NOMO-1 treated with dmso at 0.1 percent for 144 hours (cell line): ENCODE measurements at regions not wholly inside any gene's neighbourhood (a gene's known extent, or its start where the extent isn't known, plus 50 kb on each side); places are given as distances from the start of the nearest gene placed in this dataset.

Experiments
- DNase-seq: peaks from one replicate; lab custom pipeline; 2025; ENCODE audit not compliant: unreplicated experiment; lab: John Stamatoyannopoulos, UW

DNA sequence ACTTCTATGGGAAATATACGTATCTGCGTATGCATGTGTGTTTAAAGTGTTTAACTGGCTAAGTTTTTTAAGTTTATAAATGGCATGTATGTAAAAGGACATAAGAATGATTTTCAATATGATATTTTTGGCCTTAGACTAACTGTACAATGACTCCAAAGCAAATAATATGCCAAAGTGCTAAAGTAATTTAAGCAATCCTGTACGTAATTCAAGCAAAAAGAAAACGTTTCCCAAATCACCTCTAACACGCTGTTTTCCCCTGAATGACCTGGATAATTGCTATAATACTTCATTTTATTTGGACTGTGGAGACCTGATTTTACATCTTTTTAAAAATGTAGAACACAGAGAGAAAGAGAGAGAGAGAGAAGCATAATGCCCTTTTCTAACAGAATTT is 183.0 kb upstream of the HAND2 start:
- no peak for DNase-seq

DNA sequence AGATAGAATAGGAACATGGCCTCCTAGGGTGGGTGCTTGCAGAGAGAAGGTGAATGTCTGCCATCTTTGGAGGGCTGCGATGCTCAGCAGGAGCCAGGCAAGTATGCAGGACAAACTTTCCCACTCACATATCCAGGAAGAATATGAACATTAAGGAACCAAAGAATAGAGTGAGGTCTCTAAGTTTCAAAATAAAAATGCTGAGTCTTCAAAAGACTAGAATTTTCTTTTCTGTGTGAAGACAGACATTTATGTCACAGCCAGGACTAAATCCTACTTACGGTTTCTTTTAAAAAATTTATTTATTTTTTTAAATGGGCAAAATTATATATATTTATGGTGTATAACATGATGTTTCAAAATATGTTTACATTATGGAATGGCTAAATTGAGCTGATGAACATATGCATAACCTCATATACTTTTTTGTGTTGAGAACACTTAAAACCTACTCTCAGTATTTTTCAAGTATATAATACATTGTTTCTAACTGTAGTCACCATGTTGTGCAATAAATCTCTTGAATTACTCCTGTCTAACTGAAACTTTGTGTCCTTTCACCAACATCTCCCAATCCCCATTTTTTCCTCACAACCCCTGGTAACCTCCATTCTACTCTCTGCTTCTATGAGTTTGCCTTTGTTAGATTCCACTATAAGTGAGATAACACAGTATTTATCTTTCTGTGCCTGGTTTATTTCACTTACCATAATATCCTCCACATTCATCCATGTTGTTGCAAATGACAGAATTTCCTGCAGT is 177.8 kb upstream of the HAND2 start:
- DNase-seq, result no peak

DNA sequence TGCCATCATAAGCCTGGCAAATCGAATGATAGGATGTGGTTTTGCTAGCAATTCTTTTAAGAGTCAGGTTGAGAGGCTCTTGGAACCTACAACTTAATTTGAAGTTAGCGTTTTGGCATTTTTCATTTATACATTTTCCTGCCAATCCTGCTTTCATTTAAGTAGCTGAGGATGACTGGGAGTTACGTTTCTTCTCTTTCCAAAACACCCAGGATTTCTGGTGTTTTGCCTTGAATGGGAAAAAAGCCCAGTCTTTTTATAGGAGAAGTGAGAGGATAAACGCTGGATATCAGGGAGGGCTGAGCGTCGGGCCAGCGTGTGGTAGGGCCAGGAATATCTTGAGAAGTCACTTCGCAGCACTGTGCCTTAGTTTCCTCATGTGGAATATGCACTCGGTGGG is 174.2 kb upstream of the HAND2 start:
- DNase-seq, result no peak

DNA sequence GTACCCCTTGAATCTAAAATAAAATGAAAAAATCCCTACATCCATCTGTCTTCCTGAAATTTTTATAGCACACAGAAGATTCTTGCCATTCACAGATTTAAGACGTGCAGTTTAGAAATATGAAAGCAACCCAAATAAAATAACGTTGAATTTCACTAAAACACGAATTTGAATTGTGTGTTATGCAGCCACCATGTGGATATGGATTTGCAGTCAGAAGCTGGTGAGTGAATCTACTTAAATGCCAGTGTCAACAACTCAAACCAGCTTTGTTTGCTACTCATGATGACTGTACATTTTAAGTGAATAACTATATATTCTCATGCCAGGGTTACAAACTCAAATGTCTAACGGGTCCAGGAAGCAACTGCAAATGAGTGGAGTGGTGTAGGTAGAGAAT is 173.0 kb upstream of the HAND2 start:
- DNase-seq, result no peak

DNA sequence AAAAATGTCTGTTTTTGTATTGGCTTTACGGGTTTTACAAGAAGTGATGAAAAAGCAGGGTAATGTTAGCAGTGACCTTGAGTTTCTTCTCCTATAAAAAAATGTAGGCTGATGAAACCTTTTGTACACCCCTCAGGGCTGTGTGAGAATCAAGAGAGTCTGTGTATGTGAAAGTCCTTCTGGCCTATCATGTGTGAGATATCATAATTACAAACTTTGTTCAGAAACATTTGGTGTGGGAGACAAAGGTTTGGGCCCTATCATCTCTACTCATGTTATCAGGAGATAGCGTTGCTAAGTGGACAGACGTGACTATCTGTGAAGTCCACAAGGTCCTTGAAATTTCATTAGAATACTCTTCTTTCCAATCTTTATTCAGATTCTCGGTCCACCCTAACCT is 170.6 kb upstream of the HAND2 start:
- DNase-seq, result no peak

DNA sequence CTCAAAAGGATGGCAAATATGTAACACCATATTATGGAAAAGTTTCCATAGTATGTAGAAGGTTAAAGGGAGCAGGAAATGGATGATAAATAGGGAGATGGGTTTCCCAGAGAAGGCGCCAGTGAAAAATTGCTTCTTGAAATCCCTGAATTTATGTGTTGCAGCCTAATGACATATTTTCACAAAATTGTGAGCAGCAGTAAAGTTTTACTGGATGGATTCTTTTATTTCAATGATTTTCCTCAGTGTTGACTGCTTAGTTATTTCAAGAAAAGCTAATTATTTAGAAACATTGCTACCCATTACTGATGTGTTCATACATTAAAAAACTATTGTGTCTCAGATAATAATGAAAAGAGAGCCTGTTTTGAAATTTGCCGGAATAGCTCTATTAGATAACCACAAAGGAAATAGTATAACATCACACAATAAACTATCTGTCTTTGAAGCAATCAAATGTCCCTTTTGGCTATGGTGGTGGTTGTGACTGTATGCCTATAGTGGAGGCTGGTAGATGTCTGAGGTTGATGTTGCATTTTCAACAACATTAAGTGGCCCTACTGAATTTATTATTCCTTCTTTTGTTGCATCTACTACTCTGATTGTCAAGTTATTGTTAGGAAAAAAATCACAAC is 169.9 kb upstream of the HAND2 start:
- no peak for DNase-seq

DNA sequence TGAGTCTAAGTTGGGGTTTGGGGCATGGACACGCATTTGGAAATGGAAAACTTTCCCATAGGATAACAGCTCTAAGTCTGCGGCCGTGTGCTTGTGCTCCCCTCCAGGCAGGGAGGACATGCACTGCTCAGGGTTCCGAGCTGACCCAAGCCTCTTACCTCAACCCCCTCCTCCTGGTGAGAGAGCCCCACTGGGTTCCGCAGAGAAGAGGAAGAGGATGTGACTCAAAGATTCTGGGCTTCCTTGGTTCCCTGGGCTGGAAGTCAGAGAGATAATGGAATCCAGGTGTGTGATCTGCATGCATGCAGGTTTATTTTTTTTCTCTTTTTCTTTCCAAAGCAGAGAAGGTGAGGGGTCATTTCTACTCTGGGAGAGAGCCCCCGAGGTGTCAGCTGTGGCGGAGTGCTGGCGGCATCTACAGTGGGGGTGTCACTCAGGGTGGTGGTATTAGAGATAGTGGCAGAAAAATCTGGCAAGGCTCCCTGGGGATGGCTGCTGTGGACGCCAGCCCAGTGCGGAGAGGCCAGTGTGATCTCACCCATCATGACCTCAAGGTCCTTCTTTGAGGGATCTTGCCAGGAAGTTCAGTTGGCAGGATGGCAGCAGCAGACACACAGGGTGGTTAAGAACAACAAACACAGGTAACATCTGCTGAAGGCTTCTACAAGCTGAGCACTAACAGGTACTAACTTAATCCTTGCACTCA is 168.7 kb upstream of the HAND2 start:
- no peak for DNase-seq

DNA sequence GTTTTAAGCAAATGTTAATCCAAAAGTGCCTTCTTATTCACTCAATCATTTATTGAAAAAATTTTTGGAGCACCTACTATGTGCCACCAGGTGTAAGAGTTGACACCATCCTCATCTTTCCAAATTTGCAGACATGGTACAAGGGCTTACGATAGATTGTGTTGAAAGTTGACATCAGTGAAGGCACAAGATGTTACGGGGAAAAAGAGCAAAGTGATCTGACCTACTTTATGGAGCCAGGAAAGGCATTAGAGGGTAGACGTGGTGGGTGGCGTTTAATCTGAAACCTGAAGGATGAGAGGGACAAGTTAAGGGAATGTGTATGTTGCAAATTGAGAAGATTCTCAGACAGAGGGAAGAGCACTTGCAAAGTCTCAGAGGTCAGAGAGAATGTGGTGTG is 167.8 kb upstream of the HAND2 start:
- no peak for DNase-seq

DNA sequence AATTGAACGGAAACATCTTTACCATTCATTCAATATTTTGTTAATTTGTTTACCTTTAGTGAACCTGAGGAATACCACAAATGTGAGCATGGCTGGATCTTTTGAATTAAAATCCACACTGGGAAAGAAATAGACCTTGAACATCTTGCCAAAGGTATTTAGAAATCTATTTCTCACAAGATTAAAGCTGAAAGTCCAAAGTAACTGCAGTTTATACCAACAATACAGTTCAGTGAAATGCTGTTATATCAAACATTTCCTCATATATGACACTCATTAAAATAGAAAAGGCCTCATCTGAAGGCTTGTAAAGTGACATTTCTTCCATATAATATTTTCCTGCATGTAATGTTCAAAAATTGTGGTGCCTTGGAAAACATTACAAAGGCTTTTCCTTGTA is 166.5 kb upstream of the HAND2 start:
- no peak for DNase-seq

DNA sequence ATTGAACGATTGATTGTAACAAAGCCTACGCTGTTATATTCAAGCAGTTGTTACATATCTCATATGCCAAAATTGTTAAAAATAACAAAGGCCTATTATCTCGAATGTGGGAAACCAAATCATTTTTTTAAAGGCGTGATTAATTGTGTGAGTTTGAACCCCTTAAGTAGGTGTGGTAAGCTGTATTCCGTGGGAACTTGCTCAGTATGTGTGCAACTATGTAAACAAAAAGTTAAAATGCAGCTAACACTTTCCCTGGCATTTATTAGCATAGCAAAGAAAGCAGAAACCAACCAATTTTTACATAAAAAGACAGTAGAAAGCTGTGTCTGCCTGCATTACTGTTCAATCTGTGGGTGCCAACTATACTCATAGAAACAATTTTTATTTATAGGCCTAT is 166.0 kb upstream of the HAND2 start:
- DNase-seq, result no peak

DNA sequence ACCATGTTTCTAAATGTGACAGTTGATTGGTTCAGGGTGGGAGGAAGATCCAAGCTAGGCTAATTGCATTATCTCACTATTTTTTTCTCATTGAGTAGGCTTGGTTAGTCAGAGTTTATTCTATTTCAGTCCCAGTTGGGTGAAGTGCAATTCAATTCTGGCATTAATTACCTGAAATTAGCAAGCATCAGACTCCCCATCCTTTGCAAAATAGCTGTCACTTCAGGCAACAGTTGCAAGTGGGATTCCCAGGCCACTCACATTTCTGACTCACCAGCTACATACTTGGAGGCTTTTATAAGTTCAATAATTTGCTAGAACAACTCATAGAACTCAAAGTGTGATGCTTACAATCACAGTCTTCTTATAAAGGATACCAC is 155.8 kb upstream of the HAND2 start:
- DNase-seq, result no peak

DNA sequence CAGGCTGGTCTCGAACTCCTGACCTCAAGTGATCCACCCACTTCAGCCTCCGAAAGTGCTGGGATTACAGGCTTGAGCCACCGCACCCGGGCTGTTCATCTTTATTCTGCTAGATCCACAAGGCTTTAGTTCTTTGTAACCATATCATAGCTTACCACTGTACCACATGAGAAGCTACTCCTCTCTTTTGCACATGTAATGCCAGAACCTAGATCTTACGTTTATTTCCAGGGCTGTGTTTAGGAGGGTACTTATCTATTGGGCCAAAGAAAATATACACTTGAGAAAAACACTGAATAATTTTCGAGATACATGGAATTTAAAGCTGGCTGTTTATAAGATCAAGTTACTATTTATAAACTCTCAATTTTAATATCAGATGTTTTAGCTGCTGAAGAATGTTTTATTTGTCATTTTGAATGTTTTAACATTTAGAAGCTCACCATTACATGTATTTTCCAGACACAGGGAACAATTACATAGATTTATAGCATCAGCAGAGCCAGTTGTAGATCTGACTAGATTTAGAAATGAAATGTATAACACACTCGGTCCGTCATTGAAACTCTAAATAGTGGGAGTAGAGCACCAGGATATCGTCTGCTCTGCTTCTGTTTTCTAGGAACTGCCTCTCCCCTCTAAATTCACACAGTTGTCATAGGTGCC is 155.3 kb upstream of the HAND2 start:
- no peak for DNase-seq

DNA sequence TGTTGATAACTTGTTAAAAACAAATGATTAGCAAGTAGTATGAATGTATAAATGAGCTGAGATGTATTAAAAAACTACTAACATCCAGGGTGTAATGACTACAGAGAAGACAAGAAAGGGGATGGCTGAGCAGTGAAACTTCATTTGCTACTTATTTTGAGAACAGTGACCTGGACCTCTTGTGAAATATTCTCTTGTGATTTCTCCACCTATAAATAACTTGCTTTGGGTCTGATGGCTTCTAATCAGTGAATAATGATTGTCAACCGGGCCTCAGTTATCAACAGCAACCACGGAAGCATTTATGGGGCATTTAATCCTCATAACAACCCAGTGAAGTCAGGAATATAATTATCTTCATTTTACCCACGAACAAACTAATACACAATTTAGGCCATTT is 154.2 kb upstream of the HAND2 start:
- DNase-seq, result no peak

DNA sequence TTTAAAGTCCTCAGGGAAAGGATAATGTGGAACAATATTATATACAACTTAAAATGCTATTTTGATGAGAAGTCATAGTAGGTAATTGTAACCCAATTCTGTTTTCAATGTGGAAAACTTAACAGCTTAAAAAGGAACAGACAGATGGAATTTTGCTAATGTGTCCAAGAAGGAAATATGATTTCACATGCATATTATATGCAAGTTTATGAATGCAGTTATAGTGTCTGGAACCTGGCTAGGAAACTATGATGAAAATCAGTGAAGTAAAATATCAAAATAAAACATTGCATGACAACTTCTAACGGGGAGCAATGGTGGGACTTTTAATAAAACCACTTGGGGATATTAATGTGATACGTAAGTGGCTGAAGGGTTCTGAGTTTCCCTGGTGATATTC is 152.6 kb upstream of the HAND2 start:
- DNase-seq, result no peak

DNA sequence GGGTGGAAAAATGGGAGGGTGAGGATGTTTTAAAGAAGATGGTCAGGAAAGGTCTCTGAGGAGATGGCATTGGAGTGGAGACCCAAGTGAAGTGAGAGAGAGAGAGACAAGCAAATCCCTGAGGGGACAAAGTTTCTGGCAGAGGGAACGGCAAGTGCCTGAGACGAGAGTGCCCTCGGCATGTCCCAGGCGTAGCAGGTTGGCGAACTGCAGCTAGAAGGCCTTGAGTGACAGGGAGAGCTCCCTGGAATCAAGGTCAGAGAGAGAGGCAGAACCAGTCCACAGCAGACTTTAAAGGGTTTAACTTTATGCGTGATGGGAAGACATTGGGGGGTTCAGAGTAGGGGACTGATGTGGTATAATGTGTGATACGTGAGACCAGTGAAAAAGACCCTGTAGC is 150.2 kb upstream of the HAND2 start:
- DNase-seq, result no peak

DNA sequence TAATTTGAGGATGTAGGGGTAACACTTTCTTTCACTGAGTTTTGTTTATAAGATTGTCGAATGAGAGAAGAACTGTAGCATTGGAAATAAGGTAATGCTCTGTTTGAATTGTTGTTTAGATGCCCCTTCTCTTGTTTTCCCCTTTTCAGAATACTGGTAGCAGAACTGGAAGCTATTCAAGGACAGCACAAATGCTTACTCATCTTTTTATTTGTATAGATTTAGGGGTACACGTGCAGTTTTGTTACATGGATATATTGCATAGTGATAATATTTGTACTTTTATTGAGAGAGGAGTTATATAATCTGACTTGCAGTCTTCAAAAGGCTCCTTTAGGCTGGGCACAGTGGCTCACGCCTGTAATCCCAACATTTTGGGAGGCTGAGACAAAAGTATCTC is 145.4 kb upstream of the HAND2 start:
- DNase-seq, result no peak

DNA sequence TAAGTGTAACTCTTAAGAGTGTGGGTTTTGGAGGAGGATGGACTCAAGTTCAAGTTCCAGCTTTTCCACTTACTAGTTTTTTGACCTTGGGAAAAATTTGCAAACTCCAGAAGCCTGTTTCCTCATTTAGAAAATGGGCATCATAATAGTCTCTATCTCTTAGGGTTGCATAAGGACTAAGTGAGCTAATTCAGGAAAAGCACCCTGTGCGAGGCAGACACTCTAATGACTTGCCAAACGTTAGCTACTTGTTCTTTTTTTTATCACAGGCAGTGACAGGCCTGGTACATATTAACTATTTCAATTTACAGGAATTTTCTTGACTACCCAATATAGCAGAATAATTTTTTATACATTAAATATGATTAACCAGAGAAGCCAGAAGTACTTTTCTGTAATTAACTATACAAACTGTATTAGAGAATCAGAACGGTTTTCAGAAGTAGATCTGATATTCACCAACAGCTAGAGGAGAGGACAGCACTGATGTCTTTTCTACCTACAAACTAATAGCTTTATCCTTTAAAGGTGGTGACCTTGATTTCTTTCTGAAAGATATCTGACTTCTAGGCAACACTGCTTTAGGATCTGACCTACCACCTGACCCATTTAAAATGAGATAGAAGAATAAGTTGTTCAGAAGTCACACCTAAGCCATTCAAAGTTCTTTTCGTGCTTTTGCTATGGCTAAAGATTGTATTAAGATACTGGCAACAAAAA is 139.6 kb upstream of the HAND2 start:
- DNase-seq, result no peak

DNA sequence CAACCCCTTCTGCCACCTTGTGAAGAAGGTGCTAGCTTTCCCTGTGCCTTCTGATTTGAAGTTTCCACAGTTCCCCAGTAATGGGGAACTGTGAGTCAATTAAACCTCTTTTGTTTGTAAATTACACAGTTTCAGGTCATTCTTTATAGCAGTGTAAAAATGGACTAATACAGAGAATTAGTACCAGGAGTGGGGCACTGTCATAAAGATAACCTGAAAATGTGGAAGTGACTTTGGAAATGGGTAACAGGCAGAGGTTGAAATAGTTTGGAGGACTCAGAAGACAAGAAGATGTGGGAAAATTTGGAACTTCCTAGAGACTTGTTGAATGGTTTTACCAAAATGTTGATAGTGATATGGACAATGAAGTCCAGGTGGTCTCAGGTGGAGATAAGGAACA is 131.0 kb upstream of the HAND2 start:
- DNase-seq, result no peak

DNA sequence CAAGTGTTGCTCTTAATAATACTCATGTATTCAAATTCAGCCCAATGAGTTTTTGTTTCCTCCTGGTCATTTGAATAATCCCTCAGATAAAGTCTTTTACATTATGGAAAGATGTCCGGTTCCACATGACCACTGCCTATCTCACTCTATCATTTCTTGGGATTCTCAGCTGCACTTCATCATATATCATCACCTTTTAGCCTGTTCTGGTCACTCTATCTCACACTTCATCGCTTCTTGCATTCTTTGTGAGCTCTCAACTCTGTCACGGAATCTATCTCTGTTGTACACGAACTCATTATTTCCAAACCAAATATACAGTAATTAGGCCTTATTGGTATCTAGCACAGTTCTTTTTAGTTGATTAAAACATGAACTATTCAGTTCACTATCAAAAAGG is 126.9 kb upstream of the HAND2 start:
- no peak for DNase-seq

DNA sequence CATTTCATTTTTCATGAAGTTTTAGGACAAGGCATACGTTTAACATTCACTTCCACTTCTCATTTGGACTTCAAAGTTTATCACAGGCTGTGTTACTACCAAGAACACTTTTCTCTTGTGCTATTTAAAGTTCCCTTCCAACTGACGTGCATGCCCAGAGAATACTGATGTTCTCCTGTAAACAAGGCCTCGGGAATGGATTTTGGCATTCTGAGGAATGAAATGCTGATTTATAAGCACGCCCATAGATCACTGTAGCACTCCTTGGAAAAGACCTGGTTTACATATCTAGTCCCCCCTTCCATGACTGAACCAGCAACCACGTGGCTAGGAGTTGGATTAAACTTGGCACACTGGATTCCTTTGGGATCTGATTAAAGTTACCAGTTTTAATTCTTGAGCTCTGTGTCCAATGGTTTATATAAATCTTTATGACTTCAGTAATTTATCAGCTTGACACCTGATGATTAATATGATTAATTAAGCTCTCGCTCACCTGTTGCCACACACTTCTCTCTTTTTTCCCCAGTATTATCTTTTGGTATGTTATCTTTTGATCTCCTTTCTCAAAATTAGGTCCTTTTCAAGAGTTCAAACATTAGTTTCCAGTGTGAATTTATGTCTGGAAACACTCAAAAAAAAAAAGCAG is 122.4 kb upstream of the HAND2 start:
- no peak for DNase-seq
